ENCODE measurements at regions not wholly inside any gene's neighbourhood (a gene's known extent, or its start where the extent isn't known, plus 50 kb on each side); places are given as distances from the start of the nearest gene placed in this dataset.

GRCh38 chr6:4342407-4343137 is 207.2 kb upstream of the ECI2 start:
- no peaks in the 10 kb centered on the region for H3K36me3 ChIP-seq (ENCODE audit: control insufficient read depth in 2 of 2, extremely low read depth in 1 of 2, insufficient read depth in 2 of 2, low read length in 2 of 2)
- no peaks in the 10 kb centered on the region for H3K9me3 ChIP-seq (replicated peaks; ENCODE audit: control insufficient read depth, insufficient read depth, low read length)
- ChIA-PET CTCF (no interaction called here), POLR2A (no interaction called here)
- H3K9ac ChIP-seq (replicated peaks; ENCODE audit: extremely low read depth, insufficient read depth, low read length) = no peak overlapping the region
- H3K27ac ChIP-seq (ENCODE audit: insufficient read depth, low read depth, low read length) = no peak overlapping the region
- TF ChIP-seq POLR2AphosphoS5 (IDR thresholded peaks at IDR 0.05; ENCODE audit: insufficient read depth, low read depth, low read length) (no peak), MAX (IDR thresholded peaks at IDR 0.05; ENCODE audit: insufficient read depth, insufficient read length) (no peak), MYC (IDR thresholded peaks at IDR 0.05; ENCODE audit: low read depth, low read length) (no peak), EZH2 (IDR thresholded peaks at IDR 0.05; ENCODE audit: borderline replicate concordance, low read depth, low read length, severe bottlenecking) (no peak), POLR2A (IDR thresholded peaks at IDR 0.05; ENCODE audit: low read depth, low read length) (no peak), CTCF (IDR thresholded peaks at IDR 0.05; ENCODE audit: extremely low read depth in 1 of 2, insufficient read depth in 1 of 2, low read depth in 1 of 2, low read length in 2 of 2) (no peak)
- DNase-seq (ENCODE audit: low read depth, low spot score) = no peak
- no peaks in the 10 kb centered on the region for H3K9me1 ChIP-seq (replicated peaks; ENCODE audit: control insufficient read depth, extremely low read depth, insufficient read depth, low read length)
- intact Hi-C loops (cut with micrococcal nuclease) (no loop called here), dilution Hi-C loops (cut with MboI; ENCODE audit: extremely low pct_ligation_motif_present, low sequenced_read_pairs) (no loop called here)
- no TSS peak for BruUV-seq (replicated peaks)
- no peak overlapping the region for H3K4me3 ChIP-seq (replicated peaks in 1 of 3; ENCODE audit: insufficient read depth in 1 of 3, low read depth in 1 of 3, low read length in 3 of 3)
- H3K4me2 ChIP-seq (ENCODE audit: insufficient read depth, low read length) = no peak overlapping the region
- no peak overlapping the region for H2AFZ ChIP-seq (ENCODE audit: low read depth, low read length)
- no peak for FAIRE-seq
- peaks cover 0 to 2% of the 10 kb centered on the region in 2 experiments for H3K27me3 ChIP-seq (ENCODE audit: control insufficient read depth in 2 of 2, insufficient read depth in 2 of 2, low read length in 2 of 2)
- H4K20me1 ChIP-seq (replicated peaks; ENCODE audit: control insufficient read depth, extremely low read depth, insufficient read depth, low read length) = no peaks in the 10 kb centered on the region
- no peaks in the 10 kb centered on the region for H3K4me1 ChIP-seq (ENCODE audit: control insufficient read depth, extremely low read depth, insufficient read depth, low read length)
- no peaks in the 10 kb centered on the region for H3K79me2 ChIP-seq (ENCODE audit: control insufficient read depth, insufficient read depth, low read length)
